ENCODE measurements at regions not wholly inside any gene's neighbourhood (a gene's known extent, or its start where the extent isn't known, plus 50 kb on each side); places are given as distances from the start of the nearest gene placed in this dataset.

DNA sequence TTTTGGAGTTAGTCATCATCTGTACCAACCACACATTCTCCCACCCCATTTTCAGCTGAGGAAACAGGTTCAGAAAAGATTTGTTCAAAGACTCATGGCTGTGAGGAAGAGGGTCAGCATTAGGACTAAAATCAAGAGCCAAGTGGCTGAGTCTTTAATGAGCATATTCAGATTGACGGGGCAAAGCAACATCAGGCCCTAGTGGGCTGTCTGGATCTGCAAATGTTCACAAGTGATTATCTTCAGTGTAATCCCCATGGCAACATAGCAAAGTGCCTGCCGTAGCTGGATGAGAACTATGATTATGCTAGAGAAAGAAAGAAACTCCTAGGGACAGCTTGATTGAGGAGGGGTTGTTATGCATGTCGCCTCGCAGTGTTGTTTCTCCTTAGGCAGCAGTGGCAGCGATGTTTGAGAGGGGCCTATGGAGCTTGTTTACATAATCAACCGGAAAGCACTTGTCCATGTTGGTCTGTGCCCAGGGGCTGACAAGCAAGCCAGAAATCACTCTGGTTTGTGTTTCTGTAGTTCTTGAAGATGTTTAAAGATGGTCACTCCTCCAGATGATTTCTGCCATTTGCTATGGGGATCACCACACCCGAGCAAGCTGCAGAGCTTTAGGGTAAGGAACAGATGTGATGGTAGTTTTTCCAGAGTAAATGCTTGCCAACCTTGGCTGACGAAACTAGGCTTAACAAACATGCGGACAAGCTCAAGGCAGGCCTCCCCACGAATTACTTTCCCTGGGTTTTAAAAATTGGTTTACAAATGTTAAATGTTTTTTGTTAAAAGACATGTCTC is 124.3 kb upstream of the MLIP start:
- 35% methylated on average over 10 of the region's 10 CpGs for WGBS
- Histone ChIP-seq H3K9me3 (ENCODE audit: control insufficient read depth, low read length) (no peaks in the 10 kb centered on the region), H3K27me3 (ENCODE audit: control insufficient read depth, insufficient read depth) (no peaks in the 10 kb centered on the region), H3K27ac (ENCODE audit: low read length) (peak overlapping the region; percentile 58), H3K4me1 (ENCODE audit: control insufficient read depth, insufficient read depth, low read length) (peaks cover 11% of the 10 kb centered on the region), H3K4me3 (ENCODE audit: low read length) (peak overlapping the region; percentile 31)
- DNase-seq (no peak), ATAC-seq (peak; percentile 44 to 68)
- intact Hi-C loops (cut with DNase I): loop anchor here in 2 of 4 donors (10.0 kb wide), 2 partner anchors 278 to 1258 kb away; no protein-coding TSS in a partner anchor

DNA sequence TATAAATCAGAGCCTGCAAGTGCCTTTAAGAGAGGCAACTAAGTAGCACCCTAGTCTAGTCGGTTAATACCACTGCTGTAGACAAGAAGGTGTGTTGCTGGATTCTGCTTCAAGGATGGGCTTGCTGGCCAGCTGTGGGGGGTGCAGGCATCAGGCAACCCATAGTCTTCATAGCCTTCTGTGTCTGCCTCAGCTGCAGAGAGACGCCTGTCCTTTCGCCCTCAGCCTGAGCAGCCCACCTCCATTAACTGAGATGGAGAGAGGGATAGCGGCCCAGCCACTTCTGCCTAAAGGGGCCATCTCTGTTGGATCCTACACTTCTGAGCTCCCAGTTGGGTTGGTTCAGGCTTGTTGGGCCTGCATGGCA is 123.7 kb upstream of the MLIP start:
- H3K4me3 ChIP-seq (ENCODE audit: low read length): no peak overlapping the region

GRCh38 chr6:53989504-53989903 is 121.7 kb upstream of the MLIP start:
- Histone ChIP-seq H3K4me3 (ENCODE audit: low read length) (no peak overlapping the region), H3K27ac (ENCODE audit: low read length) (no peak overlapping the region), H3K4me1 (ENCODE audit: control insufficient read depth, insufficient read depth, low read length) (peaks cover 11% of the 10 kb centered on the region), H3K9me3 (ENCODE audit: control insufficient read depth, low read length) (no peaks in the 10 kb centered on the region), H3K27me3 (ENCODE audit: control insufficient read depth, insufficient read depth) (no peaks in the 10 kb centered on the region)
- ATAC-seq (no peak), DNase-seq (no peak)
- intact Hi-C loops (cut with DNase I): loop anchor here in 2 of 4 donors (10.0 kb wide), 2 partner anchors 275 to 1255 kb away; no protein-coding TSS in a partner anchor

More for the DNA sequence above, 123.7 kb upstream of the MLIP start:
- peaks cover 11% of the 10 kb centered on the region for H3K4me1 ChIP-seq (ENCODE audit: control insufficient read depth, insufficient read depth, low read length)
- H3K27ac ChIP-seq (ENCODE audit: low read length): no peak overlapping the region
- no peaks in the 10 kb centered on the region for H3K27me3 ChIP-seq (ENCODE audit: control insufficient read depth, insufficient read depth)
- ATAC-seq (peak in 1 of 2 donors; percentile 4), DNase-seq (no peak)
- WGBS: 92% methylated on average over 4 of the region's 4 CpGs
- no peaks in the 10 kb centered on the region for H3K9me3 ChIP-seq (ENCODE audit: control insufficient read depth, low read length)
- intact Hi-C loops (cut with DNase I): loop anchor here in 2 of 4 donors (10.0 kb wide), 2 partner anchors 277 to 1257 kb away; no protein-coding TSS in a partner anchor

DNA sequence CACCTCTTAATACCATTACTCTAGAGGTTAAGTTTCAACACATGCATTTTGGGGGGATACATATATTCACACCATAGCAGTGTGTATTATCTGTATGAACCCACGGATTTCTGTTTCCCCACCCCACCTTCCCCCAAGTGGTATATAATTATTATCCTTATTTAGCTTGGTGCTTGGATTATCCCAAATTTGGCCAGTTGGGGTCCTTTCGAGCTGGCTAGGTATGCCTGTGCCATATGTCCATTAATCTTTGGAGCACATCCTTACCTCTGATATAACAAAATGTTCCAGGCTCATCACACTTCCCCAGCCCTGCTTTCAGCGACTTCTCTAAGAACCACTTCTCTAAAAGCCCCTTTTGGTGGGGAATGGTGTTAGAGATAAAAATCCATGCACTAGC is 118.7 kb upstream of the MLIP start:
- Histone ChIP-seq H3K9me3 (ENCODE audit: control insufficient read depth, low read length) (no peaks in the 10 kb centered on the region), H3K4me1 (ENCODE audit: control insufficient read depth, insufficient read depth, low read length) (peaks cover 1% of the 10 kb centered on the region), H3K27me3 (ENCODE audit: control insufficient read depth, insufficient read depth) (no peaks in the 10 kb centered on the region), H3K27ac (ENCODE audit: low read length) (no peak overlapping the region), H3K4me3 (ENCODE audit: low read length) (no peak overlapping the region)
- WGBS: 87% methylated on average over 3 of the region's 3 CpGs
- no peak for ATAC-seq
- DNase-seq: no peak
- intact Hi-C loops (cut with DNase I): no loop called here

- Histone ChIP-seq H3K9me3 (ENCODE audit: control insufficient read depth, low read length) (no peaks in the 10 kb centered on the region), H3K27ac (ENCODE audit: low read length) (no peak overlapping the region), H3K4me3 (ENCODE audit: low read length) (no peak overlapping the region), H3K27me3 (ENCODE audit: control insufficient read depth, insufficient read depth) (no peaks in the 10 kb centered on the region), H3K4me1 (ENCODE audit: control insufficient read depth, insufficient read depth, low read length) (peaks cover 3% of the 10 kb centered on the region)
- ATAC-seq: no peak
- DNase-seq: no peak
- intact Hi-C loops (cut with DNase I): no loop called here
- WGBS: 88% methylated on average over 1 of the region's 1 CpG
Measured at GRCh38 chr6:53994201-53994600, 117.0 kb upstream of the MLIP start.

DNA sequence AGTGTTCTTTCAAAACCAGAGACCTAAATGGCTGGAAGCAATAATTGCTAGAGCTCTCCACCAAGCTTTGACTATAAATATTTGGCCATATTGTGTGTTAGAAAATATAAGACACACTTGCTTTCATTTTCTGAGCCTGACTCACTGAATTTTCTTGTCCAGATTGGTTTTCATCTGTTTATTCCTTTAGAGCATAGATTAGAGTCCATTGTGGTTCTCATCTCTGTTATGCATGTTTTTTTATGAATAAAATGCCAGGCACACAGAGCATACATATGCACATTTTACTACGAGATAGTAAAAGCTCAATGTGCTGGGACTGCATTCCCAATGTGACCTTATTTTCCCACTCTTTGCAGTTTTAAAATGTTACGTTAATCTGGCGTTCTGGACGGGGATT is 115.3 kb upstream of the MLIP start:
- Histone ChIP-seq H3K27me3 (ENCODE audit: control insufficient read depth, insufficient read depth) (no peaks in the 10 kb centered on the region), H3K4me1 (ENCODE audit: control insufficient read depth, insufficient read depth, low read length) (peaks cover 3% of the 10 kb centered on the region), H3K4me3 (ENCODE audit: low read length) (no peak overlapping the region), H3K9me3 (ENCODE audit: control insufficient read depth, low read length) (no peaks in the 10 kb centered on the region), H3K27ac (ENCODE audit: low read length) (no peak overlapping the region)
- DNase-seq (no peak), ATAC-seq (no peak)
- WGBS: 83% methylated on average over 4 of the region's 4 CpGs
- intact Hi-C loops (cut with DNase I): no loop called here

GRCh38 chr6:53998303-53998702 is 112.9 kb upstream of the MLIP start:
- intact Hi-C loops (cut with DNase I): no loop called here

DNA sequence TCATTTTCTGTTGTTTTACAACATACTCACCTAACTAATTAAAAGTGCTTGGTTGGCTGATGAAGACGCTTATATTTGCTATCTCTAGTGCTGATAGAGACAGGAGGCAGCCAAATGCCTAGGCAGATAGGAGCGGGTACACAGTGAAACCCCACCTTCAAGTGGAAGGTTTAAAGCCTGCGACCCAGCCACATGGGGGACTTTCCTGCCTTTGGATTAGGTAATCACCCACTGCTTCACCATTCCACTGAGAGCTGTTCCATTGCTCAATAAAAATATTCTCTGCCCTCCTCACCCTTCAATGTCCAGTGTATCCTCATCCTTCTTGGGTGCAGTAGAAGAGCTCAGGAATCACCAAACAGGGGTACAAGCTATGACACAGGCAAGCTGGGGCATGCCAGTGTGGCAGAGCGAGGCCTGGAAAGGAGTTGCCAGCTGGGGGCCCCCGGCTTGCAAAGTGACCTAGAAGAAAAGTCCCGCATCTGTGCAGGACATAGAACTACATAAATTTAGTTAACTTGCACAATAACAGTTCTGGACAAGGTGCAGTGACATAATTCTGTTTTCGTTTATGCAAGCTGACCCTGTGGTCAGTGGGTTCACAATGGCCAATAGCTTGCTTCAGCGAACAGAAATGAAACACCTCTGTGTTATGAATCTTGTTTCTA is 112.0 kb upstream of the MLIP start:
- Histone ChIP-seq H3K4me3 (ENCODE audit: low read length) (no peak overlapping the region), H3K4me1 (ENCODE audit: control insufficient read depth, insufficient read depth, low read length) (peaks cover 3% of the 10 kb centered on the region), H3K27ac (ENCODE audit: low read length) (no peak overlapping the region), H3K27me3 (ENCODE audit: control insufficient read depth, insufficient read depth) (no peaks in the 10 kb centered on the region), H3K9me3 (ENCODE audit: control insufficient read depth, low read length) (no peaks in the 10 kb centered on the region)
- 82% methylated on average over 8 of the region's 8 CpGs for whole genome bisulfite sequencing
- ATAC-seq (peak; percentile 18 to 57), DNase-seq (no peak)
- intact Hi-C loops (cut with DNase I): no loop called here

More at GRCh38 chr6:53998303-53998702, 112.9 kb upstream of the MLIP start:
- 56% methylated on average over 2 of the region's 2 CpGs for WGBS
- H3K27ac ChIP-seq (ENCODE audit: low read length): no peak overlapping the region
- ATAC-seq (no peak), DNase-seq (no peak)
- peaks cover 3% of the 10 kb centered on the region for H3K4me1 ChIP-seq (ENCODE audit: control insufficient read depth, insufficient read depth, low read length)
- H3K27me3 ChIP-seq (ENCODE audit: control insufficient read depth, insufficient read depth): no peaks in the 10 kb centered on the region
- no peaks in the 10 kb centered on the region for H3K9me3 ChIP-seq (ENCODE audit: control insufficient read depth, low read length)
- H3K4me3 ChIP-seq (ENCODE audit: low read length): no peak overlapping the region

GRCh38 chr6:54002116-54002515 is 109.1 kb upstream of the MLIP start:
- DNase-seq (no peak), ATAC-seq (no peak)
- Histone ChIP-seq H3K9me3 (ENCODE audit: control insufficient read depth, low read length) (no peaks in the 10 kb centered on the region), H3K27ac (ENCODE audit: low read length) (no peak overlapping the region), H3K4me1 (ENCODE audit: control insufficient read depth, insufficient read depth, low read length) (peaks cover 3% of the 10 kb centered on the region), H3K27me3 (ENCODE audit: control insufficient read depth, insufficient read depth) (no peaks in the 10 kb centered on the region), H3K4me3 (ENCODE audit: low read length) (no peak overlapping the region)
- intact Hi-C loops (cut with DNase I): no loop called here
- WGBS: 79% methylated on average over 1 of the region's 1 CpG

DNA sequence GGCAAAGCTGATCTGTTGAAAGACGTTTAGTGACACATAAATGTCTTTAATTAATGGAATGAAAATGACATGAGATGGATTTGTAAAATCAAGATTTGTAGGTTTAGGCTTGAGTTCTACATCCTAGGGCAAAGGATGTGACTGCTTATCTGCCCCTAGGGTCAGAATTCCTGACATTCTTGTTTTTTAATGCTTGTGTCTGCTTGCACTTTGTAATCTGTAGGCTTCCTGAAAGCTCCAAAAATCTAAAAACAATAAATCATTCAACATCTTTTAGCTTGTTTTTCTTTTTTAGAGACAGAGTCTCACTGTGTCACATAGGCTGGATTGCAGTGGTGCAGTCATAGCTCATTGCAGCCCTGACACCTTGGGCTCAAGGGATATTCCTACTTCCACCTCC is 107.9 kb upstream of the MLIP start:
- Histone ChIP-seq H3K4me1 (ENCODE audit: control insufficient read depth, insufficient read depth, low read length) (peaks cover 1% of the 10 kb centered on the region), H3K4me3 (ENCODE audit: low read length) (no peak overlapping the region), H3K27ac (ENCODE audit: low read length) (no peak overlapping the region), H3K9me3 (ENCODE audit: control insufficient read depth, low read length) (no peaks in the 10 kb centered on the region), H3K27me3 (ENCODE audit: control insufficient read depth, insufficient read depth) (no peaks in the 10 kb centered on the region)
- intact Hi-C loops (cut with DNase I): no loop called here
- DNase-seq (no peak), ATAC-seq (no peak)
- WGBS: 25% methylated on average over 1 of the region's 1 CpG

GRCh38 chr6:54008589-54008988 is 102.7 kb upstream of the MLIP start:
- ATAC-seq: no peak
- Histone ChIP-seq H3K9me3 (ENCODE audit: control insufficient read depth, low read length) (no peaks in the 10 kb centered on the region), H3K27me3 (ENCODE audit: control insufficient read depth, insufficient read depth) (no peaks in the 10 kb centered on the region), H3K4me3 (ENCODE audit: low read length) (no peak overlapping the region), H3K27ac (ENCODE audit: low read length) (no peak overlapping the region), H3K4me1 (ENCODE audit: control insufficient read depth, insufficient read depth, low read length) (peaks cover 2% of the 10 kb centered on the region)
- no peak for DNase-seq
- WGBS: 82% methylated on average over 1 of the region's 1 CpG
- intact Hi-C loops (cut with DNase I): no loop called here

All from right cardiac atrium (tissue), 5 donors.